Transverse colon (tissue), 4 donors: ENCODE measurements at regions not wholly inside any gene's neighbourhood (a gene's known extent, or its start where the extent isn't known, plus 50 kb on each side); places are given as distances from the start of the nearest gene placed in this dataset.

Source experiments
- DNase-seq: peaks from one replicate; pipeline ENCODE4 v3.0.0-alpha.2; 2019
- H3K27ac ChIP-seq, 4 donors: fragments of 200-600 bp; sonication (generic); 2 replicates each; pipeline ENCODE4 v1.5.1; 2016 to 2018; ENCODE audit warnings: inconsistent platforms in 4 of 4
- H3K27me3 ChIP-seq: fragments of 200-600 bp; sonication (generic); 2 replicates; pipeline ENCODE4 v1.5.1; 2017; ENCODE audit warnings: inconsistent platforms
- H3K36me3 ChIP-seq, 4 donors: fragments of 200-600 bp; sonication (generic); 2 replicates each; pipeline ENCODE4 v1.5.1; 2017 to 2019; ENCODE audit warnings: inconsistent platforms in 4 of 4
- H3K4me1 ChIP-seq, 4 donors: fragments of 200-600 bp; sonication (generic); 2 replicates each; pipeline ENCODE4 v1.5.1; 2017 to 2020; ENCODE audit warnings: inconsistent platforms in 4 of 4
- H3K4me3 ChIP-seq, 4 donors: fragments of 200-600 bp; sonication (generic); 1 replicate in 1 of 4; 2 replicates in 3 of 4; pipeline versions ENCODE4 v1.5.1 to v1.6.1; 2017 to 2019; ENCODE audit warnings: inconsistent platforms in 4 of 4
- H3K9me3 ChIP-seq, 2 donors: fragments of 200-600 bp; sonication (generic); 2 replicates each; pipeline ENCODE4 v1.5.1; 2017 to 2019; ENCODE audit warnings: inconsistent platforms in 2 of 2
- CTCF ChIP-seq, 5 experiments: fragments of 200-600 bp in 3 of 5; fragments of 450-650 bp in 2 of 5; sonication (generic) in 3 of 5; IDR thresholded peaks; 1 replicate in 2 of 5; 2 replicates in 3 of 5; pipeline ENCODE4 v1.5.1; 2016 to 2017; ENCODE audit warnings: antibody characterized with exemption in 5 of 5, inconsistent platforms in 3 of 5, mild to moderate bottlenecking in 2 of 5, moderate library complexity in 1 of 5
- EP300 ChIP-seq: sonication (generic); formaldehyde crosslinking; IDR thresholded peaks from one replicate; pipeline ENCODE4 v1.6.1; 2017; ENCODE audit warnings: antibody characterized with exemption, low read depth
- POLR2A ChIP-seq: fragments of 450-650 bp; IDR thresholded peaks from one replicate; pipeline ENCODE4 v1.6.1; 2016; ENCODE audit warnings: antibody characterized with exemption, mild to moderate bottlenecking, moderate library complexity
- POLR2AphosphoS5 ChIP-seq, 3 donors: sonication (generic); formaldehyde crosslinking; IDR thresholded peaks; one replicate each; pipeline ENCODE4 v1.6.1; 2016; ENCODE audit warnings: antibody characterized with exemption in 3 of 3
- WGBS, 2 donors: methylation state at CpG; one replicate each; pipeline ENCODE4 v1.1.5; 2018; ENCODE audit warnings: low coverage in 1 of 2; 5-methylcytosine and 5-hydroxymethylcytosine counted together
- in situ Hi-C, 4 donors: fragments of 200-750 bp; cut with MboI; loops; one replicate each; pipeline versions ENCODE4 v1.15.0 to v1.15.1; 2017; ENCODE audit warnings: low sequenced_read_pairs in 3 of 4, low pct_ligation_motif_present in 1 of 4, low pct_unique_long_range_greater_than_20kb in 1 of 4
- intact Hi-C: fragments of 100-400 bp; cut with DNase I; formaldehyde crosslinking; loops from one replicate; pipeline ENCODE4 v1.15.1; 2023; ENCODE audit warnings: low total_unique reads

DNA sequence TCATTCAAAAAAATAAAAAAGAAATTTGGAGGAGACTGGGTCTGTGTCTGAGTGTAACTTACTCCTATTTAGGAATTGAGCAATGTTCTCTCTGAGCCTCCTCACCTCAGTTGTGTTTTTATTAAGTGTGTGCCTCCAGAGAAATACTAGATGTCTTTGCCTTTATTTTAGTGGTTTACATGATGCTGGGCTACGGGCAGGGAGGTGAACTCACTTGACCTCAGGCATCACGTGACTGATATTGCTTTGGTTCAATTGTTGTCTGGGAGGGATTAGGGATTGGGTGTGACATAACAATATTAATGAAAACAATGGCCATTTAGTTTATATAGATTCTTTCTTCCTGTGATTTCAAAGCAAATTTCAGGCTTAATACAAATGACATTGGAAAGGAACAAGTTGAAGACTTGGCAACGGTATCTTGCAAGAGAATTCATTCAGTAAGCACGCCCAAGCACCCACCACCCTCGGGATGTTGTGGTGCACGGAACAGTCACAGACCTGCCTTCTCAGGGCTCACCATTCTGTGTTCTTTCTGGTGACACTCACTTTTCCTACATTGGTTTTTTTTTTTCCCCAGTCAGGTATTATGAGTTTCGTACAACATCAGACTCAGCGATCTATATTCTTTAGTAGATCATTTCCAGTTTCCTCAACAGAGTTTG lies 77.5 kb downstream of the BMP4 start:
- in situ Hi-C loops, result no loop called here
- Histone ChIP-seq H3K4me3 (no peak overlapping the region), H3K27ac (no peak overlapping the region), H3K36me3 (no peaks in the 10 kb centered on the region), H3K27me3 (no peaks in the 10 kb centered on the region), H3K4me1 (peaks cover 0 to 8% (median 0%) of the 10 kb centered on the region in 4 donors), H3K9me3 (no peaks in the 10 kb centered on the region)
- TF ChIP-seq POLR2AphosphoS5 (IDR thresholded peaks at IDR 0.05), result no peak
- TF ChIP-seq EP300, result no peak
- no peak for TF ChIP-seq CTCF (IDR thresholded peaks at IDR 0.05)
- no peak for TF ChIP-seq POLR2A
- no peak for DNase-seq
- intact Hi-C loops, result no loop called here
- 83 to 86% methylated on average over 8 of the region's 8 CpGs for WGBS, 2 donors

DNA sequence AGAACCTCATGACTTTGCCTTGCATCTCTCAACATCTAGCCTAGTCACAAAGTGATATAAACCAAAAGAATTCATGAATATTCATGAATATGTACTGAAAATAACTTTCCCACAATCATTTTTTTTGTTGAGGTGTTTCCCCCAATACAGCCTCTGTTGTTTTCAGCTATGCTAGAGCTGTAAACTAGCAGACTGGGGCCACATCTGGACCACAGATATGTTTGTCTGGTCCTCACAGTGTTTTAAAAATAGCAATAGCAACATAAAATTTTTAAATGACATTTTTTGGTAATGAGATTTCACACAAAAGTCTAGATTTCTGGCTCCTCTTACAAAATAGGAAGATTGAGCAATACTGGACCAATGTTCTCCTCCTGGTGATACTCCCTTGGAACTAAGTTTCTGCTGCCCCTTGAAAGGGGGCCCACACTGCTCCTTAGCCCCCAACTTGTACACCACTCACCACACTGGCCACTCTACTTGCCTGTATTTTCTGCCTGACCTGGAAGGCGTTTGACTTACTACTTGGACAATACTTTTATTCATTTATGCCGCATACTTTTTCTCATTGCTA lies 81.2 kb downstream of the BMP4 start:
- H3K27me3 ChIP-seq, result no peaks in the 10 kb centered on the region
- no peak for TF ChIP-seq POLR2A
- no peak for TF ChIP-seq POLR2AphosphoS5 (IDR thresholded peaks at IDR 0.05)
- no peak for TF ChIP-seq CTCF (IDR thresholded peaks at IDR 0.05)
- no peak for TF ChIP-seq EP300
- no peak overlapping the region for H3K27ac ChIP-seq
- H3K36me3 ChIP-seq, result no peaks in the 10 kb centered on the region
- intact Hi-C loops, result no loop called here
- 94 to 95% methylated on average over 2 of the region's 2 CpGs for WGBS, 2 donors
- in situ Hi-C loops, result no loop called here
- no peaks in the 10 kb centered on the region for H3K9me3 ChIP-seq
- DNase-seq, result no peak
- no peaks in the 10 kb centered on the region for H3K4me1 ChIP-seq
- no peak overlapping the region for H3K4me3 ChIP-seq

GRCh38 chr14:53874704-53875103 lies 81.9 kb downstream of the BMP4 start:
- intact Hi-C loops (no loop called here), in situ Hi-C loops (no loop called here)
- H3K4me3 ChIP-seq, result no peak overlapping the region
- H3K27ac ChIP-seq, result no peak overlapping the region
- no peaks in the 10 kb centered on the region for H3K4me1 ChIP-seq
- no peak for DNase-seq
- 40 to 67% methylated on average over 3 of the region's 3 CpGs for WGBS, 2 donors
- H3K27me3 ChIP-seq, result no peaks in the 10 kb centered on the region
- H3K36me3 ChIP-seq, result no peaks in the 10 kb centered on the region
- TF ChIP-seq CTCF (IDR thresholded peaks at IDR 0.05), result no peak
- no peak for TF ChIP-seq EP300
- TF ChIP-seq POLR2AphosphoS5 (IDR thresholded peaks at IDR 0.05), result no peak
- TF ChIP-seq POLR2A, result no peak
- H3K9me3 ChIP-seq, result no peaks in the 10 kb centered on the region

DNA sequence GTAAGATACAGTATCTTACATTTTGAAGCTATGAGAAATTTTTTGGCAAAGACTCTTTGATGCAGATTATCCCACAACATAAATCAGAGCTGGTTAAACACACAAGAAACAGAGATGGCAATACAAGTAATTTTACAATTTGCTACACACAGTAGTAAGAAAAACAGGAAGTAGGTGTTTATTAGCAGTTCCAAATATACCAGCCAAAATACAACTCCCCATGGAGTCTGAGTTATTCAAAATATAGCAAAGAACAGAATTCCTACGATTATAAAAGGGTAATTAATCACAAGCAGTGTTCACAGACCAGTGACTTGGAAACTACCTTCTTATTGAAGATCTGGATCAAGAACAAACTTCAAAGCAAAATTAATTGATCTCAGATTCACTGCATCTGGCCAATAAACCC lies 83.9 kb downstream of the BMP4 start:
- no peaks in the 10 kb centered on the region for H3K27me3 ChIP-seq
- in situ Hi-C loops, result no loop called here
- no peaks in the 10 kb centered on the region for H3K9me3 ChIP-seq
- H3K36me3 ChIP-seq, result no peaks in the 10 kb centered on the region
- TF ChIP-seq POLR2A, result no peak
- no peak for TF ChIP-seq EP300
- TF ChIP-seq CTCF (IDR thresholded peaks at IDR 0.05), result no peak
- no peak for TF ChIP-seq POLR2AphosphoS5 (IDR thresholded peaks at IDR 0.05)
- no peak overlapping the region for H3K4me3 ChIP-seq
- WGBS, 2 donors, result 41 to 60% methylated on average over 1 of the region's 1 CpG
- H3K4me1 ChIP-seq, result no peaks in the 10 kb centered on the region
- H3K27ac ChIP-seq, result no peak overlapping the region
- no peak for DNase-seq
- intact Hi-C loops, result no loop called here
